WI38 (cell line): ENCODE measurements at regions not wholly inside any gene's neighbourhood (a gene's known extent, or its start where the extent isn't known, plus 50 kb on each side); places are given as distances from the start of the nearest gene placed in this dataset.

ENCODE experiments used
- H3K4me3 ChIP-seq: 2 replicates; pipeline ENCODE4 v1.5.1; 2011; ENCODE audit warnings: low read depth, mild to moderate bottlenecking, control low read depth, low read length
- CTCF ChIP-seq: IDR thresholded peaks from 2 replicates; pipeline ENCODE4 v1.5.1; 2012; ENCODE audit warnings: low read depth, mild to moderate bottlenecking, control low read depth, low read length

- TF ChIP-seq CTCF, result no peak
- H3K4me3 ChIP-seq, result no peak overlapping the region
Measured at GRCh38 chr3:99541181-99541580, 97.2 kb upstream of the COL8A1 start.

DNA sequence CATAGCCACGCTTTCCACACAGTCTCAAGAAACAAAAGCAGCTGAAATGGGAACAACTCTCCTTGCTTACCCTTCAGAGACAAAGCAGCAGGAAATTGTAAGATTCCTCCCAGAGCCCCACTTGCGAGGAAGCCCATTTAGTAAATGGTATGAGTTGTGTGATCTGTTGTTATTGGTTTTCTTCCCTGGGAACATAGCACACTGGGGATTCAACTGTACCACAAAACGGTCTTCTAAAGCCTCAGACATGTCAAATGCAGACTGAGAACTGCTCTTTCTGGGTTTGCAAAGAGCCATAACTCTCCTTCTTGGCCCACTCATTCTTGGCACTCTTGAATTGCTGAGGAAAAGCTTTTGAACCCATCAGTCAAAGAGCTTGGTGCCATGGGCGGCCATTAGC lies 101.0 kb upstream of the COL8A1 start:
- H3K4me3 ChIP-seq, result no peak overlapping the region
- TF ChIP-seq CTCF, result no peak

GRCh38 chr3:99536555-99537314 lies 101.7 kb upstream of the COL8A1 start:
- TF ChIP-seq CTCF, result no peak
- H3K4me3 ChIP-seq, result no peak overlapping the region

GRCh38 chr3:99534951-99535704 lies 103.3 kb upstream of the COL8A1 start:
- no peak for TF ChIP-seq CTCF
- H3K4me3 ChIP-seq, result no peak overlapping the region

DNA sequence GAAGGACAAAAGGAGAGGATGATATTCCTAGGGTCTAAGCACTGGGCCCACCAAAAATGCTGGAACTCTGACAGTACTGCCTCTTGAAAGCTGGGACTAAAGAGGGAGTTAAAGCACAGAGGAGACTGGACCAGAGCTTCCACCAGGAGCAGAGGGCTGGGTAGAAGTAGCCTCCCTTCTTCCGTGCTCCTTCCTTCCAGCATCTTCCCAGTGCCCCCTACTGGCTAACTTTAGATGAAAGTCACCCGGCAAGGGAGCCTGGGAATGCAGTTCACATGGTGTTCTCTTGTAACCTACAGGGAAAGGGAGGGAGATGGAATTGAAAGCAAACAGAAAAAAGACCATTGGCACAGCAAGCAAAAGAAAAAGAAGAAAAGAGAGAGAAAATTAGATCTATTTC lies 106.1 kb upstream of the COL8A1 start:
- no peak overlapping the region for H3K4me3 ChIP-seq
- TF ChIP-seq CTCF, result peak; percentile 74

DNA sequence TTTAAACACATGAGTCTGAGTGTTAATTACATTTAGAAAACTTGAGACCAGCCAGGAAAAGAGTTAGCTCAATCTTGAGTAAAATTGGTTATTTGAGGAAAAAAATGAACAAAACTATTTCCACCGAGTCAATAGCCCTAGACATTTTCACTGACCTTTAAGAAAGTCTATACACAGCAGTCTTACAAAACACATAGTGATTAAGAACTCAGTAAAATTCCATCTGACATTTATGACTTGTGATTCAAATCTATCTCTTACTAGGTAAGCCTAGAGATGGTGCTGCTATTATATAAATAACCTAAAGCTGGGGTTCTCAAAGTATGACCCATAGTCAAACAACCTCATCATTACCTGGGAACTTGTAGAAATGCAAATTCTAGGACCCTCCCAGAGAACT lies 109.1 kb upstream of the COL8A1 start:
- no peak for TF ChIP-seq CTCF
- H3K4me3 ChIP-seq, result no peak overlapping the region

DNA sequence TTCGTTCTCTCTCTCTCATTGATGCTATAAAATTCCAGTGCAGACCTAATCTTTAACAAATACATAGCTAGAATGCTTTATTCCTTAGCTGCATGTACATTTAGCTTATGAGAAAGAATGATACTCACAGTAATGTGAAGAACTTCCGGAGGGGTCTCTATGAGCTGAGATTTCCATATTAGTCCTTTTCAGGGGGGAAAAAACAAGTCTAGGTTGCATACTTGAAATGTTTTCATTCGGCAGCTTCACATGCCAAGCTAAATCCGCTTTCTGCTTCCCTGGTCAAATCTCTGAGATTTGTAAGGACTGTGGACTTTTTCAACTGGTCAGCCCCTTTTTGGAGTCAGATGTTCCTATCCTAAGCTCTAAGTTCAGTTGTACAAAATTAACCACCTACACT lies 111.5 kb upstream of the COL8A1 start:
- no peak for TF ChIP-seq CTCF

More for the DNA sequence above, 111.5 kb upstream of the COL8A1 start:
- no peak overlapping the region for H3K4me3 ChIP-seq
